ENCODE measurements at regions not wholly inside any gene's neighbourhood (a gene's known extent, or its start where the extent isn't known, plus 50 kb on each side); places are given as distances from the start of the nearest gene placed in this dataset.

DNA sequence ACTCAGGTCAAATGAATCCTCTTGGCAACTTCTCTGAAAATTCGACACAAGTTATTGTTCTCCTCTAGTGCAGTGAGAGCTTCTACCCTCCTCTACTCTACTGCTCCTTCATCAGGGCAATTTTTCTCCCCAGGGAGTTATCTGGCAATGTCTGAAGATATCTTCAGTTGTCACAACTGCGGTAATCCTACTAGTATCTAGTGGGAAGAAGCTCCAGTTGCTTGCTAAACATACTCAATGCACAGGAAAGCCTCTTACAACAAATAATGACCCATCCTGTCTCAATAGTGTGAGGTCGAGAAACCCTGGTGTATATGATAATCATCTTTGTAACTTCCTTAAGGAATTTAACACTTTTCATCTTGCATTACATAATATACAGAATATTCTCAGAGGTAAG lies 1147.6 kb downstream of the IGSF11 start:
- no peak for DNase-seq (ENCODE audit: low spot score)
- TF ChIP-seq, protein P1, sequence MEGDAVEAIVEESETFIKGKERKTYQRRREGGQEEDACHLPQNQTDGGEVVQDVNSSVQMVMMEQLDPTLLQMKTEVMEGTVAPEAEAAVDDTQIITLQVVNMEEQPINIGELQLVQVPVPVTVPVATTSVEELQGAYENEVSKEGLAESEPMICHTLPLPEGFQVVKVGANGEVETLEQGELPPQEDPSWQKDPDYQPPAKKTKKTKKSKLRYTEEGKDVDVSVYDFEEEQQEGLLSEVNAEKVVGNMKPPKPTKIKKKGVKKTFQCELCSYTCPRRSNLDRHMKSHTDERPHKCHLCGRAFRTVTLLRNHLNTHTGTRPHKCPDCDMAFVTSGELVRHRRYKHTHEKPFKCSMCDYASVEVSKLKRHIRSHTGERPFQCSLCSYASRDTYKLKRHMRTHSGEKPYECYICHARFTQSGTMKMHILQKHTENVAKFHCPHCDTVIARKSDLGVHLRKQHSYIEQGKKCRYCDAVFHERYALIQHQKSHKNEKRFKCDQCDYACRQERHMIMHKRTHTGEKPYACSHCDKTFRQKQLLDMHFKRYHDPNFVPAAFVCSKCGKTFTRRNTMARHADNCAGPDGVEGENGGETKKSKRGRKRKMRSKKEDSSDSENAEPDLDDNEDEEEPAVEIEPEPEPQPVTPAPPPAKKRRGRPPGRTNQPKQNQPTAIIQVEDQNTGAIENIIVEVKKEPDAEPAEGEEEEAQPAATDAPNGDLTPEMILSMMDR (IDR thresholded peaks at IDR 0.05; ENCODE audit: extremely low read depth, missing control alignments): no peak

DNA sequence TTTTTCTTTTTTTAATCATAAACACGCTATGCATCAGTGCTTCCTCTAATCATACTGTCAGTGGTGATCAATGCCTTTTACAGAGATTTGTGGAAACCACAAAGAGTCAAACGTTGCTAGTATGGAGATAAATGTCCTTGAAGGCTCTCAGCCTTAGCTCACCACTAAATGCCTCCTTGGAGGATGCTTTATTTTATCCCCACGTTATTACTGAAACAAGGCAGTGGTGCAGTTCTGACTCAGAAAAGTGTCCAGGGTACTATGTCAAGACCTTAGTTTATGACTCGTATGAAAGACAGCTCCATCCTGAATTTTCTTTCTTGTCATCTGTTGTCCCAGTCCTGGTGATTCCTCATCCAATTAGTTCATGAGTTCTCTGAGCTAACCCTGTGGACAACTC lies 1146.7 kb downstream of the IGSF11 start:
- TF ChIP-seq, protein P1 (IDR thresholded peaks at IDR 0.05; ENCODE audit: extremely low read depth, missing control alignments): no peak
- DNase-seq (ENCODE audit: low spot score): no peak

GRCh38 chr3:117892431-117892841 lies 1142.2 kb downstream of the IGSF11 start:
- TF ChIP-seq, protein P1 (IDR thresholded peaks at IDR 0.05; ENCODE audit: extremely low read depth, missing control alignments): no peak
- no peak for DNase-seq (ENCODE audit: low spot score)

DNA sequence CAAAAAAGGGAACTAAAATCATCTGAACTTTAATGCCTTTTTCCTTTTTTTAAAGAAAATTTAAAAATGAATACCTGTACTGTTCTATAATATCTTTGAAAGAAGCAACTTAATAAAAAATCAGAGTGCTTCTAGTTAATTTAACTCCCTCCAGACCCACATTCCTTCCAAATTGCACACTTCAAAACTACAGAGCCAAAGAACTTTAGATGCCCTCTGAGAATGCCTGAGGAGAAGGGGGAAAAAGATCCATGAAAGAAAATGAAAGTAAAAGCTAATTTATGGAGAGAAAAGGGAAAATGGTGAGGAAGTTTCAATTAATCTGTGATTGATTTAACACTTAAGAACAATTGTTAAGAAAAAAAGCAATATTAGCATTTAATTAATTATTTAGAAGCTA lies 1141.6 kb downstream of the IGSF11 start:
- no peak for DNase-seq (ENCODE audit: low spot score)
- TF ChIP-seq, protein P1 (IDR thresholded peaks at IDR 0.05; ENCODE audit: extremely low read depth, missing control alignments): no peak

DNA sequence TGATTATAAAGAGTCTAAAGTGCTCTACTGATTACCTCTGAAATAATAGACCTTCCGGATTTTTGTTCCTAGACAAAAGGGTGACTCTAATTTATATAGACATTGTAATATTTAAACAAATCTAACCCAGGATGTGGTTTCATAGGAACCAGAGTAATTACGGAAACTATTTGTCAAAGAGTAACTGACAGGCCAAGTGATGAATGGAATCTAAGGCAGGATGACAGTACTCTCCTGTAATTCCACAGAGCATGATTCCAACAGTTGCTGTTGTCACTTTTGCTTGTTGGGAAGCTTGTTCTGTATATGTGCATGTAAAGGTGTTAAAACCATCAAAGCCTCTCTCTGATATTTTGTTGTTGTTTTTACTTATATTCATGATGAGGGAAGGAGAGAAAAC lies 1141.0 kb downstream of the IGSF11 start:
- TF ChIP-seq, protein P1 (IDR thresholded peaks at IDR 0.05; ENCODE audit: extremely low read depth, missing control alignments): no peak
- DNase-seq (ENCODE audit: low spot score): no peak

GRCh38 chr3:117898722-117899522 lies 1135.7 kb downstream of the IGSF11 start:
- TF ChIP-seq, protein P1 (IDR thresholded peaks at IDR 0.05; ENCODE audit: extremely low read depth, missing control alignments): peak; percentile 27
- no peak for DNase-seq (ENCODE audit: low spot score)

- TF ChIP-seq, protein P1 (IDR thresholded peaks at IDR 0.05; ENCODE audit: extremely low read depth, missing control alignments): no peak
These were observed 1131.4 kb downstream of the IGSF11 start for GRCh38 chr3:117903226-117903625.

More at GRCh38 chr3:117903226-117903625, 1131.4 kb downstream of the IGSF11 start:
- no peak for DNase-seq (ENCODE audit: low spot score)

Measured in GM20000 (cell line).